HUES64 (cell line): ENCODE measurements at regions not wholly inside any gene's neighbourhood (a gene's known extent, or its start where the extent isn't known, plus 50 kb on each side); places are given as distances from the start of the nearest gene placed in this dataset.
"Not testable (repeated sequence)": the region's sequence is repeated elsewhere in the genome, so short reads cannot be mapped to it uniquely, and the experiment has no call there.

Experiments used
- H3K27ac ChIP-seq: 2 replicates; pipeline ENCODE4 v1.7.0; 2013; ENCODE audit warnings: low read depth, low read length, inconsistent platforms
- H3K27me3 ChIP-seq: 2 replicates; pipeline ENCODE4 v1.6.1; 2013; ENCODE audit warnings: mild to moderate bottlenecking, low read length; ENCODE audit not compliant: insufficient read depth
- H3K36me3 ChIP-seq: 2 replicates; pipeline ENCODE4 v1.6.1; 2013; ENCODE audit warnings: mild to moderate bottlenecking, low read length; ENCODE audit not compliant: insufficient read depth
- H3K4me1 ChIP-seq: 2 replicates; pipeline ENCODE4 v1.6.1; 2013; ENCODE audit warnings: mild to moderate bottlenecking, low read length, moderate library complexity; ENCODE audit not compliant: insufficient read depth
- H3K4me3 ChIP-seq: 2 replicates; pipeline ENCODE4 v1.5.1; 2013; ENCODE audit warnings: mild to moderate bottlenecking, low read length, moderate library complexity
- H3K9ac ChIP-seq: 2 replicates; pipeline ENCODE4 v1.6.1; 2013; ENCODE audit warnings: mild to moderate bottlenecking, low read depth, low read length
- H3K9me3 ChIP-seq: 2 replicates; pipeline ENCODE4 v1.6.1; 2013; ENCODE audit warnings: low read depth, low read length; ENCODE audit not compliant: insufficient read depth
- whole genome bisulfite sequencing: fragments of 150-250, 120-280 bp; methylation state at CpG from one replicate; pipeline ENCODE4 v1.1.7; 2013; ENCODE audit warnings: missing lambda C conversion rate; 5-methylcytosine and 5-hydroxymethylcytosine counted together

DNA sequence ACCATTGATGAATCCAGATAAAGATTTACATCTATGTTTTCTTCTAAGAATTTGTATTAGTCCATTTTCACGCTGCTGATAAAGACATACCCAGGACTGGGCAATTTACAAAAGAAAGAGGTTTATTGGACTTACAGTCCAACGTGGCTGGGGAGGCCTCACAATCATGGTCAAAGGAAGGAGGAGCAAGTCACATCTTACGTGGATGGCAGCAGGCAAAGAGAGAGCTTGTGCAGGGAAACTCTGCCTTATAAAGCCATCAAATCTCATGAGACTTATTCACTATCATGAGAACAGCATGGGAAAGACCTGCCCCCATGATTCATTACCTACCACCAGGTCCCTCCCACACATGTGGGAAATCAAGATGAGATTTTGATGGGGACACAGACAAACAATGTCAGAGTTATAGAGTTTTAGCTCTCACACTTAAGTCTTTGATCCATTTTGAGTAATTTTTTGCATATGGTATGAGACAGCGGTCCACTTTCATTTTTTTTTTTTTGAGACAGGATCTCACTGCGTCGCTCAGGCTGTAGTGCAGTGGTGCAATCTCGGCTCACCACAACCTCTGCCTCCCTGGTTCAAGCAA, 53.5 kb upstream of the JADE2 start:
- H3K9ac ChIP-seq, H3K27me3 ChIP-seq, H3K27ac ChIP-seq, H3K4me1 ChIP-seq, H3K9me3 ChIP-seq, H3K4me3 ChIP-seq, H3K36me3 ChIP-seq: not testable (repeated sequence)
- 92% methylated on average over 7 of the region's 7 CpGs for WGBS

DNA sequence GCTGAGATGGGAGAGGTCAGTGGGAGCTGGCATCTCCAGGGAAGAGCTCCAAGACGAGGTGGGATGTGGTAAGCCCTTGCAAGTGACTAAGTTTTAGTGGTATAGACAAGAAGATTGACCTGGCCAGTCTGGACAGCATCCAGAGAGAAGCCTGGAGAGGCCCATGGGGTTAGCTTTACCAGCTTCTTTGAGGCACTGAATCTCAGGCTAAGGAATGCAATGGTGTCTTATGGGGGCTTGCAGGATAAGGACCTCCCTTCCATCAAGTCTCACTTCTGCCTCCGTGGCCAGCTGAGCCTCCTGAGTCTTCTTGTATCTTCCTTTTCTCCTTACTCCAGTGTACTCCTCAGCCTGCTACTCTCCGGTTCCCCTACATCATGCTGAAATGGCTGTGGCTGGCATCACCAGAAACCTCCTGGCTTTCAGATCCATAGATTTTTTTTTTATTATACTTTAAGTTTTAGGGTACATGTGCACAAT, 56.5 kb upstream of the JADE2 start:
- Histone ChIP-seq H3K9ac (no peak overlapping the region), H3K4me1 (peaks cover 6% of the 10 kb centered on the region), H3K27me3 (no peaks in the 10 kb centered on the region), H3K4me3 (no peak overlapping the region), H3K9me3 (no peaks in the 10 kb centered on the region), H3K36me3 (no peaks in the 10 kb centered on the region), H3K27ac (no peak overlapping the region)
- WGBS, result 88% methylated on average over 3 of the region's 3 CpGs

DNA sequence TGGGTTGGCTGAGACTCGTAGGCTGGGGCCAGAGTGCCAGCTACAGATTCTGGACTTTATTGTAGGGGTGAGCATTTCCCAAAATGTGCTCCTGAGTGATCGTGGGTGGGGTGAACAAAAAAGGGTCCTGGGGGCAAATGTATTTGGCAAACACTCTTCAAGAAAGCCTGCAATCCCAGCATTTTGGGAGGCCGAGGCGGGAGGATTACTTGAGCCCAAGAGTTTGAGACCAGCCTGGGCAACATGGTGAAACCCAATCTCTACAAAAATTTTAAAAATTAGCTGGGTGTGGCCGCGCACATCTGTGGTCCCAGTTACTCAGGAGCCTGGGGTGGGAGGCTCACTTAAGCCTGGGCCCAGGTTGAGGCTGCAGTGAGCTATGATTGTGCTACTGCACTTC, 55.5 kb upstream of the CDKN2AIPNL start:
- no peak overlapping the region for H3K9ac ChIP-seq
- H3K27ac ChIP-seq, result peak overlapping the region; percentile 98; the same call in 1 of the 2 replicates
- WGBS, result 85% methylated on average over 6 of the region's 6 CpGs
- no peaks in the 10 kb centered on the region for H3K27me3 ChIP-seq
- H3K36me3 ChIP-seq, result no peaks in the 10 kb centered on the region
- no peaks in the 10 kb centered on the region for H3K9me3 ChIP-seq
- H3K4me3 ChIP-seq, result peak overlapping the region; percentile 82
- H3K4me1 ChIP-seq, result peaks cover 6% of the 10 kb centered on the region

DNA sequence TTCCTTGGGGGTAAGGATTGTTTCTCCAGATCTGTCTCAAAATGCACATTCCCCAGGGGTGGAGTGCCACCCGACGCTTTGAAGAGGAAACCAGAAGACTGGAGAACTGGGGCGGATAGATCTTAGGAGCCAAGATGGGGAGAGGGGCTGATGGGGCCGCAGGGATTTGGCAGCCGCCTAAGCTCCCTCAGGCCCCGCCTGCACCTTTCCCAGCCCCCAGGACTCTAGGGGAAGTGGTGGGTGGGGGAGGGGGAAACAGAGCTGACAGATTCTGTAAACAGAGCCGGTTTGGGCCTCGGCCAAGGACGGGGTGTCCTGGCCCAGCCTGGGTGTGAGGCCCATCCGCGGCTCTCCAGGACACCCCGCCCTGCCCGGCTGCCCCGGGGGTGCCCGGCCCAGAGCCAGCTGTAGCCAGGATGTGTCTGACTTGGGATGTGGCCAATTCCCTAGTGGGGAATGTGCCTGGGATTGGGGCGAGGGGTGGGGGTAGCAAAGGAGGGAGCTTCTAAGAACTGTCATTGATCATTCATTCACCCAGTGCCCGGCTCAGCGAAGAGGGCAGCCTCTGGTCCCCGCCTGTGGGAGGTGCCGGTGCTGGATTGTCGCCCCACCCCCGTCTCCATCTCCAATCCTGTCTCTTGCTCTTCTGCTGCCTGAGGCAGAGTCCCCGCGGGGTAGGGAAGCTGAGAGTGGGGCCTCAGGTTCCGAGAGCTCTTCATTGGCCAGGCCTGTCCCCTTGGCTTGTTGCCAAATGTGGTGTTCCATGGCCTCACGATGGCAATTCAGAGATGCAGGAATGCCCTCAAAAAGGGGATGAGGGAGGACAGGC, 54.8 kb upstream of the CDKN2AIPNL start:
- Histone ChIP-seq H3K9ac (peak overlapping the region; percentile 95), H3K4me3 (peak overlapping the region; percentile 82), H3K9me3 (no peaks in the 10 kb centered on the region), H3K27me3 (no peaks in the 10 kb centered on the region), H3K27ac (peak overlapping the region; percentile 98), H3K4me1 (peaks cover 6% of the 10 kb centered on the region), H3K36me3 (no peaks in the 10 kb centered on the region)
- 2% methylated on average over 26 of the region's 26 CpGs for whole genome bisulfite sequencing

DNA sequence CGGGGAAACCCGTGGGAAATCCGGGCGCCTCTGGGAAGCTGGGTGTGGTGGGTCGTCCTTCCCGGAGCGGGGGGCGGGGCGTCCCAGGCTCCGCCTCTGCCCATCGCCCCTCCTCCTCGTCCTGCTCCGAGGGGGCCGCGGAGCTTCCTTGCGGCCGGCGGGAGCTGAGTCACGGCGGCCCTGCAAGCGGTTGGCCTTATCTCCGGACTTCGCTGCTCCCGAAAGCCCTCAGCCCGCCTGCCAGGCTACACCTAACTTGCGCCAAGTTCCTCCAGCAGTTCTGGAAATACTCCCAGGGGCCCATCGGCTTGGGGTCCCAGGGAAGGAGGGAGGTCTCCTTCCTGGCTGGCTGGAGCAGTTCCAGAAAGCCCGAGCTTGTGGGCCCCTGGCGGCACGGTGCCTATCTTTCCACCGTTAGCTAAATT, 54.1 kb upstream of the CDKN2AIPNL start:
- H3K9me3 ChIP-seq, result no peaks in the 10 kb centered on the region
- H3K4me1 ChIP-seq, result peaks cover 6% of the 10 kb centered on the region
- H3K36me3 ChIP-seq, result no peaks in the 10 kb centered on the region
- no peaks in the 10 kb centered on the region for H3K27me3 ChIP-seq
- peak overlapping the region; percentile 82 for H3K4me3 ChIP-seq
- H3K9ac ChIP-seq, result peak overlapping the region; percentile 95
- WGBS, result 2% methylated on average over 31 of the region's 31 CpGs
- peak overlapping the region; percentile 98 for H3K27ac ChIP-seq

DNA sequence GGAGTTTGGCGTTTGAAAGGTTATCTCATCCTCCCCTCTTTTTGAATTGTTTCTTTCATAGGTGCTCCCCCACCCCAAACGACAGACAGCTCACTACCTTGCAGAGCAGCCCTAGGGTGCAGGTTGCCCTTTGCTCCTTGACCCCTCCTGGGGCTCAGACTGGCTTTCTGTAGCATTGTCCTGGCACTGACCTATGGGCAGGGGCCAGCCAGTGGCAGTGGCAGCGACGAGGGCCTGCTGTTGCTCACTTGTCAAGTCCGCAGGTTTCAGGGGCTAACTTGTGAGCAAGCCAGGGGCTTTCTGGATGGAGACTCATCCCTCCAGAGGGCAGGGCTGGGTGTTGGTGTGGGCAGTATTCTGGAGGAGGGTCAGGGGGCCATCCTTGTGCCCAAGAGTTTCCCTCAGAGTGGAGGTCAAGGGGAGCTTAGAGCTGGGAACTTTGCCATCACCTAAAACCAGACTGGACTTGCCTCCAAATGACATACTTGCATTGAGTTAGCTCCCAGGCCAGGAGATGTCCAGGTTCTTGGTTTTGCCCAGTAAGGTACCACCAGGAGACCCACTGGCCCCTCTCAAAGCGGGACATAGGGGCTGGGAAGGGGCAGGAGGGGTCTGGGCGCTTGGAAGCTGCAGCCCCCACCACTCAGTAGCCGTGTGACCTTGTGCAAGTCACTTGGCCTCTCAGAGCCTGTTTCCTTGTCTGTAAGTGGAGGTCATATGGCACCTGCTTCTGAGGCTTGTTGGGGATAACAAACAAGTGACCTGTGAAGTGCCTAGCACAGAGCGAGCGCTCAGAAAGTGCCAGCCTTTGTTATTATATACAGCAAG, 53.5 kb upstream of the CDKN2AIPNL start:
- no peaks in the 10 kb centered on the region for H3K9me3 ChIP-seq
- H3K27me3 ChIP-seq, result no peaks in the 10 kb centered on the region
- peaks cover 6% of the 10 kb centered on the region for H3K4me1 ChIP-seq
- peak overlapping the region; percentile 82 for H3K4me3 ChIP-seq
- no peak overlapping the region for H3K9ac ChIP-seq
- H3K36me3 ChIP-seq, result no peaks in the 10 kb centered on the region
- peak overlapping the region; percentile 98; the same call in 1 of the 2 replicates for H3K27ac ChIP-seq
- 64% methylated on average over 10 of the region's 10 CpGs for WGBS

DNA sequence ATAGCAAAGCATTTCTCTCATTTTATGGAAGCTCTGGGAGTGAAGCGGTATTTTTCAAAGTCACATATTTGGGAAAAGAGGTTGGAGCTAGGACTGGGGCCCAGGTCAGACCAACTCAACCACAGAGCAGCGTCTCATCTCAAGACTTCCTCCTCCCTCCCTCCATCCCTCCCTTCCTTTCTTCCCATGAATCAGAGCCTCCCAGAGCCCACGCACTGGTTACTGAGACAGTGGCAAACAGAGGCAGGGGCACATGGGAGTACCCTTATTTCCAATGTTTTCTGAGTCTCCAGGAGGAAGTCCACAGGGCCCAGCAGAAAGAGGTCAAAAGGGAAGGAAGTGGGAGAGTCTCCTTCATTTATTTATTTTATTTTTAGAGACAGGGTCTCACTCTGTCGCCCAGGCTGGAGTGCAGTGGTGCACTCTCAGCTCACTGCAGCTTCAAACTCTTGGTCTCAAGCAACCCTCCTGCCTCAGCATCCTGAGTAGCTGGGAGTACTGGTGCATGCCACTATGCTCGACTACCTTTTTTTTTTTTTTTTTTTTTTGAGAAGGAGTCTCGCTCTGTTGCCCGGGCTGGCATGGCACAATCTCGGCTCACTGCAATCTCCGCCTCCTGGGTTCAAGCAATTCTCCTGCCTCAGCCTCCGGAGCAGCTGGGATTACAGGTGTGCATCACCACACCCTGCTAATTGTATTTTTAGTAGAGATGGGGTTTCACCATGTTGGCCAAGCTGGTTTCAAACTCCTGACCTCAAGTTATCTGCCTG, 52.5 kb upstream of the CDKN2AIPNL start:
- Histone ChIP-seq H3K9ac (no peak overlapping the region), H3K4me3 (no peak overlapping the region)

DNA sequence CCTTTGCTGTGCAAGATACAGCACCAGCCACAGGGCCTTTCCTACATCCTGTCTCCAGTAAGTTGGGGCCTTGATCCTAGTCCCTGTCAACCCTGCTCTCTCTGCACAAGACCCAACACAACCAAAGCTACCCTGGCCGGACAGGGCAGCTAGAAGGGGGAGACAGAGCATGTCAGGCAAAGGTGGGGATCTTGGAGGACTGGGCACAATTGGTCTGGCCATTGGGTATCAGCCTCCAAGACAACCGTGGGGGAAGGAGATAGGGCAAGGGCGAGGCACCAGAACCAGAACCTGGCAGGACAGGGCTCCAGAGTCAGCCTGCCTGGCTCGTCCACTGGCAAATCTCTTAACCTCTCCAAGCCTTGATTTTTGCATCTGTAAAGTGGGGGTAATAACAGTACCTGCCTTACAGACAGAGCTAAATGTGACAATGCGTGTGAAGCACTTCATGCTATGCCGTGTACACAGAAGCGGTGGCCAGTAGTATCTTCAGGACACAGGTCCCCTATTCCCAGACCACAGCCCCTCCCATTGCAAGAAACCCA, 51.6 kb upstream of the CDKN2AIPNL start:
- Histone ChIP-seq H3K4me1 (peaks cover 6% of the 10 kb centered on the region), H3K27ac (no peak overlapping the region), H3K9ac (no peak overlapping the region), H3K9me3 (no peaks in the 10 kb centered on the region), H3K4me3 (no peak overlapping the region), H3K27me3 (no peaks in the 10 kb centered on the region), H3K36me3 (no peaks in the 10 kb centered on the region)
- 93% methylated on average over 7 of the region's 7 CpGs for WGBS

More for the DNA sequence above, 52.5 kb upstream of the CDKN2AIPNL start:
- H3K36me3 ChIP-seq, result no peaks in the 10 kb centered on the region
- H3K4me1 ChIP-seq, result peaks cover 6% of the 10 kb centered on the region
- 92% methylated on average over 9 of the region's 10 CpGs for WGBS
- H3K9me3 ChIP-seq, result no peaks in the 10 kb centered on the region
- H3K27me3 ChIP-seq, result no peaks in the 10 kb centered on the region
- H3K27ac ChIP-seq, result no peak overlapping the region

DNA sequence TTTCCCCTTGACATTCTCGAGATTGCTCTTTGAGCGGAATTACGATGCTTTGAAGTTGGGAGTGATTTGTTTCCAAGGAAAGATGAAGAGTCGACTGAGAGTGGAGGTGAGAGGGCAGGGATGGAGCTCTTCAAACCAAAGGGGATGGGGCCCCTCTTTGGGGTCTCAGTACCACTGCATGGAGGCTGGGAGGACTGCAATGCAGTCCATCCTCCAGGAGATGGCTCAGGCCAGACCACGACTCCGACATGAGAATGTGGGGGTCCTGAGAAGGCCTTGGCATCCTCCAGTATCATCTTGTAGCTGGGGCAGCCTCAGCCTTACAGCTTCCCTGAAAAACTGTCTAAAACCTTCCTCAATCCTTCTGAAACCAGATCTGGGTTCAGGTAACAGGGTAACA, 51.1 kb upstream of the CDKN2AIPNL start:
- Histone ChIP-seq H3K9ac (no peak overlapping the region), H3K27ac (no peak overlapping the region), H3K4me3 (no peak overlapping the region), H3K27me3 (no peaks in the 10 kb centered on the region), H3K9me3 (no peaks in the 10 kb centered on the region), H3K4me1 (peaks cover 6% of the 10 kb centered on the region), H3K36me3 (no peaks in the 10 kb centered on the region)
- WGBS, result 84% methylated on average over 6 of the region's 6 CpGs

DNA sequence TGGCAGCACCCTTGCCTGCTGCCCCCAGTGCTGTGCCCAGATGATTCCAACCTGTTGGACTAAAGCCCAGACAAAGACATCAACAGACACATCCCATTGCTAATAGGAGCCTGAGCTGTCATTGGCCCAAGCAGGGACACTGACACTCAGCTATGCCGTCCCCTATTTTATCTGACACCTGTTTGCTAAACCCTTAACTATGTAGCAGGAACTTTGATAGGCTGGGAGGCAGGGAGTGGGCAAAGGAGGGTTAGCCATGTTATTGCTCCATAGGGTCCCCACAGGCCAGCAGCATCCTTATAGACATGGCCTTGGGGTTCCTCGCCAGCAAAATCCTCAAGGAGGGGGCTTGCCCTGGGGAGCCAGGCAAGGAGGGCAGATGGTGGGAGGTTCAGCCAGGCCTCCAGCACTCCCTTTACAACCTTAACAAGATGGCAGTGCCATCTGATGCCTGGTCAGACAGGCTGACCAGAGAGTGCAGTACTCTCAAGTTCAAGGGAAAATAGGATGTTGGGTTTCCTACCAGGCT, 50.4 kb upstream of the CDKN2AIPNL start:
- H3K9ac ChIP-seq, result no peak overlapping the region
- peaks cover 4% of the 10 kb centered on the region for H3K4me1 ChIP-seq
- no peak overlapping the region for H3K4me3 ChIP-seq
- H3K9me3 ChIP-seq, result no peaks in the 10 kb centered on the region
- 100% methylated on average over 2 of the region's 2 CpGs for WGBS
- H3K27ac ChIP-seq, result no peak overlapping the region
- H3K27me3 ChIP-seq, result no peaks in the 10 kb centered on the region
- no peaks in the 10 kb centered on the region for H3K36me3 ChIP-seq
